Muscle layer of colon (tissue), 2 donors: ENCODE measurements at regions not wholly inside any gene's neighbourhood (a gene's known extent, or its start where the extent isn't known, plus 50 kb on each side); places are given as distances from the start of the nearest gene placed in this dataset.

Experiments
- H3K27ac ChIP-seq: one replicate; pipeline ENCODE4 v1.7.0; 2013; ENCODE audit warnings: low read depth, mild to moderate bottlenecking, low read length, moderate library complexity
- H3K27me3 ChIP-seq, 2 donors: one replicate each; pipeline ENCODE4 v1.7.0; 2013; ENCODE audit warnings: low read length in 2 of 2, mild to moderate bottlenecking in 2 of 2; ENCODE audit not compliant: insufficient read depth in 2 of 2, control insufficient read depth in 1 of 2
- H3K36me3 ChIP-seq: one replicate; pipeline ENCODE4 v1.7.0; 2013; ENCODE audit warnings: mild to moderate bottlenecking, low read length; ENCODE audit not compliant: insufficient read depth
- H3K4me1 ChIP-seq: one replicate; pipeline ENCODE4 v1.7.0; 2013; ENCODE audit warnings: mild to moderate bottlenecking, low read length; ENCODE audit not compliant: insufficient read depth
- H3K4me3 ChIP-seq, 2 donors: one replicate each; pipeline ENCODE4 v1.7.0; 2013; ENCODE audit warnings: low read length in 2 of 2, low read depth in 1 of 2, mild to moderate bottlenecking in 1 of 2, moderate library complexity in 1 of 2
- H3K9ac ChIP-seq: one replicate; pipeline ENCODE4 v1.7.0; 2013; ENCODE audit warnings: low read length
- H3K9me3 ChIP-seq: one replicate; pipeline ENCODE4 v1.7.0; 2013; ENCODE audit warnings: mild to moderate bottlenecking, low read length
- donor health status: abdominal sarcoma.
- donor health status: Adenocarcinoma of cecum.

DNA sequence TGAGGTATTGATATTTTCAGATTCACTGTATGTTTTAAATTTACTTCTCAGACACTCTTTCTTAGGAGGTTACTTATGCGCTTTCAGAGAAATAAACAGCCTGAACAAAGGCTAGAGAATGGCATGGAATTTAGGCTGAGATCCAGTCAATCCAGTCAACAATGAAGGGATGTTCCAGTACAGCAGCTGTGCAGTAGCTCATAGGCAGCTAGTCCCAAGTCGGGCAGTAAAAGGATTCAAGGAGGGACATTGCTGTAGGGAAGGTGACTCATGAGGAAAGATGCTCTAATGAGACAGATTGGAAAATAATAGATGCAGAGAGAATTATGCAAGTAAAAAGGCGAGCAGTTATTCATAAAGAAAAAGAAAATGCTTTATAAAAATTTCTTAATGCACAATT is 397.9 kb upstream of the RGPD4 start:
- Histone ChIP-seq H3K9me3 (no peaks in the 10 kb centered on the region), H3K36me3 (no peaks in the 10 kb centered on the region), H3K27me3 (no peaks in the 10 kb centered on the region), H3K4me3 (no peak overlapping the region), H3K4me1 (no peaks in the 10 kb centered on the region), H3K27ac (no peak overlapping the region), H3K9ac (no peak overlapping the region)

DNA sequence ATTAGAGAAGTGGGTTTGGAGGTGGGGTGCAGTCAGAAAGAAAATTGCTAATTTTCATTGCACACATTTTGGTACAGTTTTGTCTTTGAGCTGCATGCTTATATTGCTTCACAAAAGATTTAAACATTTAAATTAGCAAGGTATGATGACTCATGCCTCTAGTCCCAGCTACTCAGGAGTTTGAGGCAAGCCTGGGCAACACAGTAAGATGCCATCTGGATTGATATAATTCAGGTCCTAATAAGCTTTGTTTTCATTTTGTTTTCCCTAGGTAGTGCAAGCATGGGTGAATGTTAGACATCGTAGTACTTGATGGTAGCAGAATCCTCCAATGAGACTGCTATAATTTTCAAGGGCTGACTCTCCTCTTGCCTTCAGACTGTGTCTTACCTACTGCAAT is 396.7 kb upstream of the RGPD4 start:
- H3K9me3 ChIP-seq = no peaks in the 10 kb centered on the region
- H3K4me1 ChIP-seq = no peaks in the 10 kb centered on the region
- no peak overlapping the region for H3K9ac ChIP-seq
- H3K27me3 ChIP-seq = no peaks in the 10 kb centered on the region
- no peak overlapping the region for H3K4me3 ChIP-seq
- H3K36me3 ChIP-seq = no peaks in the 10 kb centered on the region
- H3K27ac ChIP-seq = no peak overlapping the region

DNA sequence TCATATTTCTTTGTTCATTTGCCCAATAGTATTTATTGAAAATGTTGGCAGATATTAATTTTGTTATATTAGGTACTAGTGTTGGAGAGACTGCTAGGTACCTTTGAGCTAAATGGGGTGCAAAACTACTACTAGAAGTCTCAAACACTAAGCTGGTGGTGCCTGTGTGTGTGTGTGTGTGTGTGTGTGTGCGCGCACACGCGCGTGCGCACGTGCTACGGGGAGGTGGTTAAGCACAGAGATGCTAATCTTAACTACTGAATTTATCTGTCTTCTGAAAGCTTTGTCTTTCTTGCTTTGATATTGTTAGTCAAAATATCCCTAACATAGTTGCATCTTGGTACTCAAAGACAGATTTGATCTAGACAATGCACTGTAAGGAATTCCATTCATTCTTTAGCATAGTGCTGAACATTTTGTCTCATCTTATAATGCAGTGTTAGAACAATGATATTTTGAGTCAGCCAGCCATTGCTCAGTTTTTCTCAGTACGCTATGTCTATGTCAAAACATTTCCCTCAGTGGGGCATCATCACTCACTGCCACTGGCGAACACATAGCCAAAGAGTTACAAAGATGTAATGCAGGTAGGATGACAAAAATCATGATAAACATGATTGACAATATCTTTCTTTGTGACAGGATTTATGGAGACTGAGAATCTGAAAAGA is 396.0 kb upstream of the RGPD4 start:
- H3K4me1 ChIP-seq = no peaks in the 10 kb centered on the region
- H3K9me3 ChIP-seq = no peaks in the 10 kb centered on the region

DNA sequence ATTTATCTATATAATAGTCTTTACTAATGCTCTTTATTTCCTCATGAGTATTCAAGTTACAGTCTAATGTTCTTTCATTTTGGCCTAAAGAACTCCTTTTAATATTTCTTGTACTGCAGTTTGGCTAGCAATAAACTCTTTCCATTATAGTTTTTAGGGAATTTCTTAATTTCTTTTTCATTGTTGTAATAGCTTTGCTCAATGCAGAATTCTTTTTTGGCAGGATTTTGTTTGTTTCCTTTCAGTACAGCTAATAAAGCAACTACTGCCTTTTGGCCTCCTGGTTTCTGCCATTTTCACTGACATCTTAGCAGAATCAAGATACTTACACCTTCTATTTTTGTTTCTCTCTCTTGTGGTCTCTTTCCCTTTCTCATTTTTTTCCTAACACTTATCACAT is 390.4 kb upstream of the RGPD4 start:
- H3K9me3 ChIP-seq = no peaks in the 10 kb centered on the region
- no peak overlapping the region for H3K4me3 ChIP-seq
- no peak overlapping the region for H3K9ac ChIP-seq
- H3K27me3 ChIP-seq = no peaks in the 10 kb centered on the region
- no peak overlapping the region for H3K27ac ChIP-seq
- H3K4me1 ChIP-seq = no peaks in the 10 kb centered on the region
- no peaks in the 10 kb centered on the region for H3K36me3 ChIP-seq

More for the DNA sequence above, 396.0 kb upstream of the RGPD4 start:
- no peak overlapping the region for H3K27ac ChIP-seq
- H3K9ac ChIP-seq = no peak overlapping the region
- H3K4me3 ChIP-seq = no peak overlapping the region
- no peaks in the 10 kb centered on the region for H3K36me3 ChIP-seq
- H3K27me3 ChIP-seq = no peaks in the 10 kb centered on the region

DNA sequence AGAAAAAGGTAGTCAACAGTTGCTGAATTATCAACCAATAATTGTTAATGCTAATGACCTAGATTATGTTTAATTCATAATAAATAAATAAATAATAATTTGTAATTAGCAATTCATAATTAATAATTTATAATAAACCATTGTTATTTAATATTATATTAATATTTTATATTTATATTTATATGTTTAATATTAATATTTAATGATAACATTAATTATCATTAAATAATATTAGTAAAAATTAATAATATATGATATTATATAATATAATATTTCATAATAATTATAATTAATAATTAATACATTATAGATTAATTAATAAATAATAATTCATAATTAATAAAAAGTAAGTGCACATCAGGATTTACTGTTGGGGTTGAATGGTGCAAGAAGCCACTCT is 389.4 kb upstream of the RGPD4 start:
- H3K4me3 ChIP-seq = no peak overlapping the region
- no peaks in the 10 kb centered on the region for H3K4me1 ChIP-seq
- H3K9ac ChIP-seq = no peak overlapping the region
- no peaks in the 10 kb centered on the region for H3K9me3 ChIP-seq
- no peaks in the 10 kb centered on the region for H3K27me3 ChIP-seq
- no peak overlapping the region for H3K27ac ChIP-seq
- no peaks in the 10 kb centered on the region for H3K36me3 ChIP-seq

DNA sequence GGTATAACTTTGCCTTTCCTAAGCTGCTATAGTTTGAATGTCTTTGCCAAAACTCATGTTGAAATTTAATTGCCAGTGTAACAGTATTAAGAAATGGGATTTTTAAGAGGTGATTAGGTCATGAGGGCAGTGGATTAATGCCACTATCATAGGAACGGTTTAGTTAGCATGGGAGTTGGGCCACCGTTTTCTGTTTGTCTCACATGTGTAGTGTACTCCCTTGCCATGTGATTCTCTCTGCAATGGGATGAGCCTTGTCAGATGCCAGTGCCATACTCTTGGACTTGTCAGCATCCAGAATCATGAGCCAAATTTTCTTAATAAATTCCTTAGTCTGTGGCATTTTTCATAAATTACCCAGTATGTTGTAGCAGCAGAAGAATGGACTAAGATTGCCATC is 388.9 kb upstream of the RGPD4 start:
- no peak overlapping the region for H3K4me3 ChIP-seq
- H3K27ac ChIP-seq = no peak overlapping the region
- H3K9ac ChIP-seq = no peak overlapping the region

DNA sequence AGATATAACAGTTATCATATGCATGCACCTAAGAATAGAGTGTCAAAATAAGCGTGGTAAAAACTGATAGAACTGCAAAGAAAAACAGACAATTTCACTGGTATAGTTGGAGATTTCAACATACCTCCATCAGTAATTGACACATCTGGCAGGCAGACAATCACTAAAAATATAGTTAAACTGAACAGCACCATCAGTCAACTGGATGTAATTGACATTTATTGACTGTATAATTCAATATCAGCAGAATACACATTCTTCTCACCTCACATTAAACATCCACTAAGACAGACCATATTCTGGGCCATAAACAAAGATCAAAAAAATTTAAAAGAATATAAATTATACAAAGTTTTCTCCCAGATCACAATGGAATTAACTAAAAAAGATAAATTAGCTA is 378.5 kb upstream of the RGPD4 start:
- H3K27ac ChIP-seq = no peak overlapping the region
- no peaks in the 10 kb centered on the region for H3K27me3 ChIP-seq
- H3K9me3 ChIP-seq = no peaks in the 10 kb centered on the region
- no peaks in the 10 kb centered on the region for H3K4me1 ChIP-seq
- H3K4me3 ChIP-seq = no peak overlapping the region
- no peak overlapping the region for H3K9ac ChIP-seq
- no peaks in the 10 kb centered on the region for H3K36me3 ChIP-seq

More for the DNA sequence above, 388.9 kb upstream of the RGPD4 start:
- no peaks in the 10 kb centered on the region for H3K4me1 ChIP-seq
- no peaks in the 10 kb centered on the region for H3K27me3 ChIP-seq
- H3K9me3 ChIP-seq = no peaks in the 10 kb centered on the region
- no peaks in the 10 kb centered on the region for H3K36me3 ChIP-seq

DNA sequence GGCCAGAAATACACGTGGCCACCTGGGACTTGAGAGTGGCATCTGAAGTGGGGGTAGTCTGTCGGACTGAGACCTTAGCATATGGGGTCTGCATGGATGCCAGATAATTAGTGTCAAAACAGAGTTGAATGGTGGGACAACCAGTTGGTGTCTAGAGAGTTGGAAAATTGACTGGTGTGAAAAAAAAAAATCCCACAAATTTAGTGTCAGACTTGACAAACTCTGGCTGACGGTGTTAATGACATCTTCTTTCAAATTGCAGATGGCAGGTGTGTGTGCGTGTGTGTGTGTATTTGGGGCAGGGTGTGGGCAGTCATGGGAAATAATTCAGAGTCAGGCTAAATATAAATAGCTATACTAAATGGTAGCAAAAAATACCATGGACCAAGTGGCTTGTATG is 365.4 kb upstream of the RGPD4 start:
- Histone ChIP-seq H3K4me3 (no peak overlapping the region), H3K4me1 (no peaks in the 10 kb centered on the region), H3K27me3 (no peaks in the 10 kb centered on the region), H3K36me3 (no peaks in the 10 kb centered on the region), H3K9ac (no peak overlapping the region), H3K27ac (no peak overlapping the region), H3K9me3 (no peaks in the 10 kb centered on the region)

DNA sequence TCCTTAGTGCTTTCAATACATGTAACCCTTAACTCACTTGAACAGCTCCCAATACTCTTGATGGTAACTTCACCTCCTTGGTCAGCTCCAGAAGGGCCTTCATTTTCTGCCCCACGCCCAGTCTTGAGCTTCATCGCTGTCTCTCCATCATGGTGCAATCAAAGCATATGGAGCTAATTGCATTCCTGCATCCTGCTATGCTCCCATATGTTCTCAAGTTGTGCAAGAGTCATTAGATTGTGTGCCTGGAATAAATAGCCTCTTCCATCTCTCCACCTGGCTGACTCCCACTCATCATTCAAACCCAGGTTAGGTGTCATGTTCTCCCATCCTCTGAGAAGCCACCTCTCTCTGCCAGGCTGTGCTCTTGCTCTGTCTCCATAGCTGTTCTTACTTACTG is 364.5 kb upstream of the RGPD4 start:
- no peak overlapping the region for H3K4me3 ChIP-seq
- no peaks in the 10 kb centered on the region for H3K9me3 ChIP-seq
- H3K27ac ChIP-seq = no peak overlapping the region
- H3K36me3 ChIP-seq = no peaks in the 10 kb centered on the region
- no peaks in the 10 kb centered on the region for H3K4me1 ChIP-seq
- H3K9ac ChIP-seq = no peak overlapping the region
- no peaks in the 10 kb centered on the region for H3K27me3 ChIP-seq

DNA sequence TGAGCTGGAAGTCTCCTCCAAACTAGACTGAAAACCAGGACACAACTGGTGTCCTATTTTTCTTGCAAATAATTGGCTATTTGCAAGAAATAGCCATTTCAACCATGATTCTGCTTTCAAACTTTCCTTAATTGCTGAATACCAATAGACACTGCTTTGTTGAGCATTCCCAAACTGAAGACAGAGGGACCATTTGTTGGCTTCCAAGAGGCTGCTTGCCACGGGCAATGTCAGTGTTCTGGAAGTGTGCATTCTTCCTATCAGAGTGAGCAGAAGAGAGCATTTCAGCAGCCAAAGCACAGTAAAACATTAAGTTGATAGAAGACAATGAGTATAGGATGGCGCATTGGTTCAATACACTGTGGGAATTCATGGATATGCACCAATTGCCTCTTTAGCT is 360.5 kb upstream of the RGPD4 start:
- H3K27ac ChIP-seq = no peak overlapping the region
- no peaks in the 10 kb centered on the region for H3K9me3 ChIP-seq
- H3K4me1 ChIP-seq = no peaks in the 10 kb centered on the region

DNA sequence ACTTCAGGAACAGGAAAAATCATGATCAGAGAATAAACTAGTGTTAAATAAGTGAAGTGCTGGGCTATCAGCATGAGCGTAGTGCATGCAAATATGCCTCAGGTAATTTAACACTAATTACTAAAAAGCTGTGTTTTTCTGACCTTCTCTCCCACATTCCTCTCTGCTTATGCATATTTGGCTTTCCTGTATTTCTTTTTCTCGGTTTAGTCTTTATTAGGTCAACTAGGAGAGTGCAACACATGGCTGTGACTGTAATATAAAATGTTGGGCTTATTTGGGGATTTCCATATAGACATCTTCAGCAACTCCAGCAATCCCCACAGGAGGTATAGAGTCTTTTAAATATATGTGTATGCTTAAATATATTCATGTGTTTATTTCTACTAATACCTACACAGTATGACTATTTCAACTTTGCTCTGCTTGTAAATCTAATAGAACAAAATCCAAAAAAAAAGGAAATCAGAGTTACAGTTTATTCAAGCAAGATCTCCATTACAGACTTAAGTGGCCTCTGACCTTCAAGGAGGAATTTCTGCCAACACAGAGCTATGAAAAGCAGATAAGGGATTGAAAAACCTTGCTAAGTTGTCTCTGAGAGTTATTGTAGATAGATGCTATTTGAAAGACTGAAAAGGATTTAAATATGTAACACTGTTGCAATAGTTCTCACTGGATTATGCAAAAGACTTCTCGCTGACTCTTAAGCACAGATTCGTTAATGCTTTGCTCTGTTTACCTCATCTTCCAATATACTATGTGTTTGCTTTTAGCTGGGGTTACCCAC is 359.5 kb upstream of the RGPD4 start:
- Histone ChIP-seq H3K27me3 (no peaks in the 10 kb centered on the region), H3K4me3 (no peak overlapping the region), H3K36me3 (no peaks in the 10 kb centered on the region), H3K9ac (no peak overlapping the region), H3K27ac (no peak overlapping the region), H3K9me3 (no peaks in the 10 kb centered on the region), H3K4me1 (no peaks in the 10 kb centered on the region)

More for the DNA sequence above, 360.5 kb upstream of the RGPD4 start:
- H3K4me3 ChIP-seq = no peak overlapping the region
- no peaks in the 10 kb centered on the region for H3K27me3 ChIP-seq
- H3K36me3 ChIP-seq = no peaks in the 10 kb centered on the region
- H3K9ac ChIP-seq = no peak overlapping the region
